GM12878 (cell line): ENCODE measurements at regions not wholly inside any gene's neighbourhood (a gene's known extent, or its start where the extent isn't known, plus 50 kb on each side); places are given as distances from the start of the nearest gene placed in this dataset.

Experiments used
- ATAC-seq: fragments of 200-7000 bp; cut with Tn5 transposase; 3 replicates; pipeline ENCODE4 v1.9.1; 2020; ENCODE audit warnings: mild to moderate bottlenecking, moderate library complexity
- BruUV-seq: library from RNA; stranded (reverse); fragments of 400-500 nt; replicated peaks from 2 replicates; lab custom pipeline; 2021; lab: Mats Ljungman, UMichigan
- CTCF ChIA-PET: fragments of 300-600 bp; sonication (Branson Sonifier 250); formaldehyde crosslinking; extraction: SDS; loops from one replicate; lab custom pipeline; 2021; ENCODE audit warnings: inconsistent platforms; lab: Yijun Ruan, JAX
- POLR2A ChIA-PET: fragments of 350-600 bp; formaldehyde crosslinking; extraction: SDS; loops from one replicate; lab custom pipeline; 2021; ENCODE audit warnings: inconsistent platforms; lab: Charles Lee
- RAD21 ChIA-PET: fragments of 300-600 bp; sonication (Branson Sonifier 250); formaldehyde crosslinking; loops from one replicate; lab custom pipeline; 2023; ENCODE audit warnings: antibody characterized with exemption; ENCODE audit not compliant: unreplicated experiment; lab: Charles Lee
- SMC1A ChIA-PET: fragments of 300-600 bp; sonication (Branson Sonifier 250); formaldehyde crosslinking; loops from one replicate; lab custom pipeline; 2023; ENCODE audit not compliant: unreplicated experiment, uncharacterized antibody; lab: Charles Lee
- DNase-seq: peaks from one replicate; pipeline ENCODE4 v3.0.0-alpha.2; 2011; ENCODE audit warnings: low read depth, low spot score
- FAIRE-seq: peaks from 3 replicates; lab custom pipeline; 2011; peaks lifted over from hg19 to GRCh38; lab: Jason Lieb, UNC
- H2AFZ ChIP-seq: 2 replicates; pipeline ENCODE4 v1.6.0; 2011; ENCODE audit warnings: low read depth, low read length, control low read depth; ENCODE audit not compliant: control insufficient read depth
- H3K27ac ChIP-seq: 2 replicates; pipeline ENCODE4 v1.5.1; 2011; ENCODE audit warnings: control low read depth; ENCODE audit not compliant: control insufficient read depth, insufficient read depth
- H3K27me3 ChIP-seq, 2 experiments: replicated peaks in 1 of 2; 2 replicates each; pipeline versions ENCODE4 v1.6.0 to v1.6.1; 2011; ENCODE audit warnings: low read length in 1 of 2; ENCODE audit not compliant: control insufficient read depth in 2 of 2, insufficient read depth in 2 of 2
- H3K36me3 ChIP-seq, 2 experiments: 2 replicates each; pipeline ENCODE4 v1.5.1; 2011; ENCODE audit warnings: low read length in 1 of 2; ENCODE audit not compliant: control insufficient read depth in 2 of 2, insufficient read depth in 2 of 2
- H3K4me1 ChIP-seq: 2 replicates; pipeline ENCODE4 v1.6.1; 2011; ENCODE audit warnings: mild to moderate bottlenecking, low read length, moderate library complexity, mixed read lengths; ENCODE audit not compliant: control insufficient read depth, insufficient read depth
- H3K4me2 ChIP-seq: 2 replicates; pipeline ENCODE4 v1.6.0; 2011; ENCODE audit warnings: control low read depth; ENCODE audit not compliant: control insufficient read depth, insufficient read depth
- H3K4me3 ChIP-seq: fragments of 200-600 bp; sonication (generic); 2 replicates; pipeline ENCODE4 v1.5.1; 2016
- H3K79me2 ChIP-seq: 2 replicates; pipeline ENCODE4 v1.6.0; 2011; ENCODE audit warnings: low read length; ENCODE audit not compliant: control insufficient read depth, insufficient read depth
- H3K9ac ChIP-seq: 2 replicates; pipeline ENCODE4 v1.8.0; 2011; ENCODE audit warnings: low read length, control low read depth, mixed read lengths; ENCODE audit not compliant: control insufficient read depth, insufficient read depth
- H3K9me3 ChIP-seq: replicated peaks from 3 replicates; pipeline ENCODE4 v1.5.1; 2011; ENCODE audit warnings: mild to moderate bottlenecking, low read length; ENCODE audit not compliant: control insufficient read depth, insufficient read depth
- H4K20me1 ChIP-seq: 2 replicates; pipeline ENCODE4 v1.6.0; 2011; ENCODE audit not compliant: control insufficient read depth, insufficient read depth
- ASH2L ChIP-seq: fragments of 300-600, 200-600 bp; sonication (generic); IDR thresholded peaks from 2 replicates; pipeline ENCODE4 v1.6.1; 2017; ENCODE audit warnings: low read depth, mild to moderate bottlenecking, borderline replicate concordance
- CBX5 ChIP-seq: sonication (generic); IDR thresholded peaks from 2 replicates; pipeline ENCODE4 v1.6.1; 2016; ENCODE audit warnings: low read depth, moderate library complexity, mild to moderate bottlenecking, inconsistent platforms
- CHD4 ChIP-seq: fragments of 200-600 bp; sonication (generic); IDR thresholded peaks from 2 replicates; pipeline ENCODE4 v1.6.1; 2016; ENCODE audit warnings: mild to moderate bottlenecking
- EED ChIP-seq: sonication (generic); IDR thresholded peaks from 2 replicates; pipeline ENCODE4 v1.6.1; 2016; ENCODE audit warnings: antibody characterized with exemption, low read depth
- NFYB ChIP-seq: IDR thresholded peaks from 2 replicates; pipeline ENCODE4 v1.6.1; 2011; ENCODE audit warnings: low read depth, mild to moderate bottlenecking, low read length, improper control_type of control experiment, moderate library complexity; ENCODE audit not compliant: insufficient read depth
- TARDBP ChIP-seq: IDR thresholded peaks from 2 replicates; pipeline ENCODE4 v1.6.1; 2016; ENCODE audit warnings: borderline replicate concordance
- WGBS: methylation state at CpG from one replicate; pipeline ENCODE4 v1.1.6; 2016; ENCODE audit warnings: low lambda C conversion rate; ENCODE audit not compliant: insufficient replicate concordance, insufficient coverage; ENCODE audit errors: missing lambda C conversion rate; 5-methylcytosine and 5-hydroxymethylcytosine counted together
- in situ Hi-C: fragments of 300-500 bp; cut with MboI; formaldehyde crosslinking; loops from 9 replicates; pipeline ENCODE4 v1.14.3; 2018; ENCODE audit warnings: mixed read lengths
- intact Hi-C: fragments of 100-400 bp; cut with micrococcal nuclease; formaldehyde crosslinking; loops from one replicate; pipeline ENCODE4 v1.14.2; 2022; ENCODE audit not compliant: unreplicated experiment
- TF ChIP-seq, protein P1 (sequence below): IDR thresholded peaks from 2 replicates; pipeline ENCODE4 v1.6.1; 2012; ENCODE audit warnings: mild to moderate bottlenecking, low read depth, low read length

DNA sequence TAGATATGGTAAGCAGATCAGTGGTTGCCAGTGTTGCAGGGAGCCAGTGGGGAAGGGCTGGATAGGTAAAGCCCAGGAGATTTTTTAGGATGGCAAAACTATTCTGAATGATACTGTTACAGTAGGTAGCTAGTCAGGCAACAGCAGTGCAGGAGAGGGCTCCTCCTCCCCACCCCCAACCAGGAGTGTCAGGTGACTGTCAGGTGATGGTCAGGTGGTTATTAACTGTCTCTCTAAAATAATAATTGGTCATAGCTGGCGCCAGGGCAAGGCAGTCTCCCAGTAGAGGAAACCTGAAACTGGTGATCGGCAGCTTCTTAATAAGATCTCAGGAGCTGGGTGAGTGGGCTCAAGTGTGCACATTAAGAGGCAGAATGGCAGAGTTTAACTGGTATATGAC, 201.6 kb upstream of the PARD3B start:
- ChIA-PET CTCF (no interaction called here), POLR2A (no interaction called here), RAD21 (no interaction called here), SMC1A (no interaction called here)
- TF ChIP-seq CBX5 (no peak), EED (no peak), NFYB (no peak), CHD4 (no peak), ASH2L (no peak), TARDBP (no peak)
- TF ChIP-seq, protein P1, sequence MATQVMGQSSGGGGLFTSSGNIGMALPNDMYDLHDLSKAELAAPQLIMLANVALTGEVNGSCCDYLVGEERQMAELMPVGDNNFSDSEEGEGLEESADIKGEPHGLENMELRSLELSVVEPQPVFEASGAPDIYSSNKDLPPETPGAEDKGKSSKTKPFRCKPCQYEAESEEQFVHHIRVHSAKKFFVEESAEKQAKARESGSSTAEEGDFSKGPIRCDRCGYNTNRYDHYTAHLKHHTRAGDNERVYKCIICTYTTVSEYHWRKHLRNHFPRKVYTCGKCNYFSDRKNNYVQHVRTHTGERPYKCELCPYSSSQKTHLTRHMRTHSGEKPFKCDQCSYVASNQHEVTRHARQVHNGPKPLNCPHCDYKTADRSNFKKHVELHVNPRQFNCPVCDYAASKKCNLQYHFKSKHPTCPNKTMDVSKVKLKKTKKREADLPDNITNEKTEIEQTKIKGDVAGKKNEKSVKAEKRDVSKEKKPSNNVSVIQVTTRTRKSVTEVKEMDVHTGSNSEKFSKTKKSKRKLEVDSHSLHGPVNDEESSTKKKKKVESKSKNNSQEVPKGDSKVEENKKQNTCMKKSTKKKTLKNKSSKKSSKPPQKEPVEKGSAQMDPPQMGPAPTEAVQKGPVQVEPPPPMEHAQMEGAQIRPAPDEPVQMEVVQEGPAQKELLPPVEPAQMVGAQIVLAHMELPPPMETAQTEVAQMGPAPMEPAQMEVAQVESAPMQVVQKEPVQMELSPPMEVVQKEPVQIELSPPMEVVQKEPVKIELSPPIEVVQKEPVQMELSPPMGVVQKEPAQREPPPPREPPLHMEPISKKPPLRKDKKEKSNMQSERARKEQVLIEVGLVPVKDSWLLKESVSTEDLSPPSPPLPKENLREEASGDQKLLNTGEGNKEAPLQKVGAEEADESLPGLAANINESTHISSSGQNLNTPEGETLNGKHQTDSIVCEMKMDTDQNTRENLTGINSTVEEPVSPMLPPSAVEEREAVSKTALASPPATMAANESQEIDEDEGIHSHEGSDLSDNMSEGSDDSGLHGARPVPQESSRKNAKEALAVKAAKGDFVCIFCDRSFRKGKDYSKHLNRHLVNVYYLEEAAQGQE: no peak
- no peaks in the 10 kb centered on the region for H3K79me2 ChIP-seq
- no TSS peak for BruUV-seq
- no peak overlapping the region for H3K4me3 ChIP-seq
- no peak overlapping the region for H3K4me2 ChIP-seq
- intact Hi-C loops: no loop called here
- no peak overlapping the region for H3K9ac ChIP-seq
- H4K20me1 ChIP-seq: no peaks in the 10 kb centered on the region
- H3K27ac ChIP-seq: no peak overlapping the region
- H3K27me3 ChIP-seq: no peaks in the 10 kb centered on the region
- DNase-seq: no peak
- FAIRE-seq: no peak
- ATAC-seq: no peak
- no peaks in the 10 kb centered on the region for H3K36me3 ChIP-seq
- no peaks in the 10 kb centered on the region for H3K4me1 ChIP-seq
- H2AFZ ChIP-seq: no peak overlapping the region
- in situ Hi-C loops: no loop called here
- H3K9me3 ChIP-seq: no peaks in the 10 kb centered on the region
- 18% methylated on average over 2 of the region's 2 CpGs for WGBS
